GM21528 (cell line): ENCODE measurements at regions not wholly inside any gene's neighbourhood (a gene's known extent, or its start where the extent isn't known, plus 50 kb on each side); places are given as distances from the start of the nearest gene placed in this dataset.
"Not testable (repeated sequence)": the region's sequence is repeated elsewhere in the genome, so short reads cannot be mapped to it uniquely, and the experiment has no call there.

Source experiments
- ATAC-seq: cut with Tn5 transposase; IDR thresholded peaks from one replicate; pipeline ENCODE4 v1.9.1; 2021; ENCODE audit warnings: mild to moderate bottlenecking, moderate library complexity; ENCODE audit not compliant: unreplicated experiment, low FRiP score

GRCh38 chr6:134791243-134791843 lies 158.6 kb downstream of the ALDH8A1 start:
- not testable (repeated sequence) for ATAC-seq

DNA sequence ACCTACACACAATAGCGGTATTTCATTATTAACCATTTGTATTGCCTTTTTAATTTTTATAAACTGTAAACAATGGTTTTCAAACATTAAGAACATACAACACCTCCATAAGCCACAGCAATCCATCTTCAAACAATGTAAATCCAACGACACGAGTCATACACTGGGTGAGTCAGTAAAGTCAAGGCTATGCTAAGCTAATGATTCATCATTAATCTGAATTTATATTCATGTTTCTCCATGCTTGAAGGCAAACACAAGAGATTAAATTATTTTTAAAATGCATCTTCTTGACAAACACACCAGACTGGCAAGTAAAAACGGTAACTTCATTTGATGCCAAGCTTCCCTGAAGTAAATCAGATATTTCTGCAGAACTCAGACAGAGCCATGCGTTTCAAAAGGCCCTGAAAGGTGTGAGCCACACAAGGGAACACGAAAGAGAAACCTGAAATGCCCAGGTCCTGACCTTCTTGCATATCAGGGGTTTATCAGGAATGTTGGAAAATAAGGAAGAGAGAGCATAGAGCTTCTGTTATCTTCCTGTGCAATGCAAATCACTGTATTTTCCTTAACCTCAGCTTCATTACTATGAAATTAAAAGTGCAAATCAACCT lies 162.5 kb downstream of the ALDH8A1 start:
- ATAC-seq, result no peak

- no peak for ATAC-seq
Observed at GRCh38 chr6:134784336-134784735, 165.6 kb downstream of the ALDH8A1 start.

DNA sequence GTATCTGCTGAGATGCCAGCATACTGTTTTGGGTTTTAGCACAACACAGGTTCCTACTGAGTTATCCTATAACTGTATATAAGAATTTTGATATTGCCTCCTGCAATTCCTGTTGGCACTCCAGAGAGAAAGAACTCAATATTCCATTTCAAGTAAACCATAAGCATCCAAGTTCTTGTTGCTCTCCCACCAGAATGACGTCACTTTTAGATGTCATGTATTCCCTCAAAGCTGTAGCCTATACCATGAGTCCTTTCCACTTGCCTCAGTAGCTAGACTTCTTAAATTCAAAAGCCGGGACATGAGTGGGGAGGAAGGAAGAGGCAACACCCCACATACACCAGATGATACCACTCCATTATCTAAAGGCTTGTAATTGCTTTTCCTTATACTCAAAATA lies 171.5 kb downstream of the ALDH8A1 start:
- ATAC-seq, result no peak

DNA sequence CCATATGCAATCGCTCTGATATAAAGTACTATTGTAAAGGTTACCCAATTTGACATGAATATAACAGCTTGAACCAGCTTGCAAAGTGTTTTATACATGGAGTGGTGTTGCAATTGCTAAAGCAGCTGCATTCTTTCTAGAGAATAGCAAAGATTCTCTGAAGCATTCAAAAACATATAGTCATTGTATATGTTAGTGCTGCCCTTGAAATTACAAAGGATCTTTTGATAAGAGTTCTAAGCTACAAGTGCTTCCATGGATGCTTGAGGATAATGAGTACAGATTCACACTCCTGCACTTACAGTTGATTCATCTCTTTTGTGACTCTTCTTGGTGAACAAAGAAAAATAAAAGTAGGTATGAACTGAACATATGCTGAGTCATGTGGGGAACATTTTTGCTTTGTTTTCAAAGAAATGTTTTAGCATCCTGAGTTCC lies 175.7 kb downstream of the ALDH8A1 start:
- no peak for ATAC-seq

DNA sequence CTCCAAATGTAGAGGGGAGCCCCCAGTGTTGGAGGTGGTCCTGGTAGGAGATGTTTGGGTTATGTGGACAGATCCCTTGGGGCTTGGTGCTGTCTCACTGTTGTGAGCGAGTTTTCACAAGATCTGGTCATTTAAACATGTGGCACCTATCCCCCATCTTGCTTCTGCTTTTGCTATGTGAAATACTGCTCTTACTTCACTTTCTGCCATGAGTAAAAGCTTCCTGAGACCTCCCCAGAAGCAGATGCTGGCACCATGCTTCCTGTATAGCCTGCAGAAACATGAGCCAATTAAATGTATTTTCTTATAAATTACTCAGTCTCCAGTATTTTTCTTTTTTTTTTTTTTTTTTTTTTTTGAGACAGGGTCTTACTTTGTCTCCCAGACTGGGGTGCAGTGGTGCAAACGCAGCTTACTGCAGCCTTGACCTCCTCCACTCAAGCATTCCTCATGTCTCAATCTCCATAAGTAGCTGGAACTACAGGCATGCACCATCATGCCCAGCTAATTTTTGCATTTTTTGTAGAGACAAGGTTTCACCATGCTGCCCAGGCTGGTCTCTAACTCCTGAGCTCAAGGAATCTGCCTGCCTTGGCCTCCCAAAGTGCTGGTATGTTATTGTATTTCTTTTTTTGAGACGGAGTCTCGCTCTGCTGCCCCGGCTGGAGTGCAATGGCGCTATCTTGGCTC lies 177.1 kb downstream of the ALDH8A1 start:
- ATAC-seq, result no peak

DNA sequence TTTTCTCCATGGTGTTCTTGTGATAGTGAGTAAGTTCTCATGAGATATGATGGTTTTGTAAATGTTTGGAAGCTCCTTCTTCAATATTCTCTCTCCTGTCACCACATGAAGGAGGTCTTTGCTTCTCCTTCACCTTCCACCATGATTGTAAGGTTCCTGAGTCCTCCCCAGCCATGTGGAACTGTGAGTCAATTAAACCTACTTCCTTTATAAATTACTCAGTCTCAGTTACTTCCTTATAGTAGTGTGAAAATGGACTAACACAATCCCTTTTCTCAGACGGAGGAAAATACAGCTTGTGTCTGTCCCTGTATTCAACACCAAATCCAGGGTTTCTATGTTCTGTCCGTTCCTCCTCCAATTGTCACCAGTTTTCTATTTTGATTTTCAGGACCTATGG lies 181.0 kb downstream of the ALDH8A1 start:
- ATAC-seq, result no peak

- ATAC-seq, result no peak
Observed at GRCh38 chr6:134766497-134766896, 183.4 kb downstream of the ALDH8A1 start.

DNA sequence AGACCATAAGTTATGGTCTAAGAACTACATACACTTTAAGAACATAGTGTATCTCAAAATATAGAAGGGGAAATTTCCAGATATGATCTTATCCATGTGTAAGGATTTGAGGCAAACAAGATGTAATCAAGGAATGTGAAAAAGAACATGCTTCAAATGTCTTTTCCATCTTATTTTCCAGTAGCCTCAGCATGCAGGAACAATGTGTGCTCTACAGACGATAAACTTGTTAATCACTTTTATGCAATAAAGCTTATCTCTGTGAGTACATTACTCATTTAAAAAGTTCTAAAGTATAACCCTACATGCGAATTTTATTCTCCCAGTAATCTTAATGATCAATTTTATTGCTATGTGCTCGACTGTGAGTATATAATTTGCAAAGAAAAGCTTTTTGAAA lies 185.2 kb downstream of the ALDH8A1 start:
- ATAC-seq, result no peak

GRCh38 chr6:134763575-134763974 lies 186.3 kb downstream of the ALDH8A1 start:
- ATAC-seq, result not testable (repeated sequence)

DNA sequence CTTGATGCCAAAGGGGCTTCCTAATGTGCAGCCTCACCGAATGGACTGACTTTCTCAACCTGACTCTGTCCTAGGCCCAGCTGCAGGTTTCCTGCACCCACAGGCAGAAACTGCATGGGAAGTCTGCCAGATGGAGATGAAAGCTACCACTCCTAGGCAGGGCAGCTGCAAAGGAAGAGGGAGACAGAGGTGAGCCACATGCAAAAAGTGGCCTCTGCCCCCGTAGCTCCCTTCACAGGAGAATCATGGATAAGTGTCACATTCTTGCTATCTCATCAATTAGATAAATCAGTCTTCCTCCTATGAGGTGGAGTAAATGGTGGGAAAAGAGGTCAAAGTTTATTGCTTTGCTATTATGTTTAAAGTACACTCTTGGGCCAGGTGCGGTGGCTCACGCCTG lies 191.3 kb downstream of the ALDH8A1 start:
- no peak for ATAC-seq

GRCh38 chr6:134757911-134758361 lies 192.0 kb downstream of the ALDH8A1 start:
- no peak for ATAC-seq

GRCh38 chr6:134756374-134757025 lies 193.4 kb downstream of the ALDH8A1 start:
- no peak for ATAC-seq

DNA sequence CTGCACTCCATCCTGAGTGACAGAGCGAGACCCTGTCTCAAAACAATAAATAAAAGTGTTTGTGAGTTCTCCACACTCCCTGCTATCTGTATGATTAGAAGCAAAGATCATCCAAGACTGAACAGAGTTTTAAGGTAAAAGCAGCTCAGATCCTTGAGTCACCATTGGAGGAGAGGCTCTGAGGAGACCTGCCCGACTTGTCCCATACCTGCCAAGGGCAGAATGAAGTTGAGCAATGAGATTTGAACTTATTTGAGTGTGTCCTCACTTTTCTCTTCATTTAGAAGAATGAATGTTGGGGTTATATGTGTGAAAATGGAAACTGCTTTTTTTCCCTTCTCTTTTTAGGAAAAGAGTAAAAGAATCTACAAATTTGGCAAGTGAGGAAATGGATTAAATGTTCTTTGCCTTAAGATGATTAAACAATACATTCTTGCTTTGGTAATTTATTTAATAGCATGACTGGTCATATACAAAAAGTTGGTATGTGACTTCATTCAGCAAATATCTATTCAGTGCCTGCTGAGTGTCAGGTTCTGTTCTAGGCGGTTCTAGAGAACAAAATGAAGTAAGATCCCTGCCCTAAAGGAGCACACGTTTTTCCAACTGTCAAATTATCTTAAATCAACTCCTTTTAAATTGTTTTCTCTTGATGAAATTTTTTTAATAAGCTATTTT lies 195.7 kb downstream of the ALDH8A1 start:
- no peak for ATAC-seq

DNA sequence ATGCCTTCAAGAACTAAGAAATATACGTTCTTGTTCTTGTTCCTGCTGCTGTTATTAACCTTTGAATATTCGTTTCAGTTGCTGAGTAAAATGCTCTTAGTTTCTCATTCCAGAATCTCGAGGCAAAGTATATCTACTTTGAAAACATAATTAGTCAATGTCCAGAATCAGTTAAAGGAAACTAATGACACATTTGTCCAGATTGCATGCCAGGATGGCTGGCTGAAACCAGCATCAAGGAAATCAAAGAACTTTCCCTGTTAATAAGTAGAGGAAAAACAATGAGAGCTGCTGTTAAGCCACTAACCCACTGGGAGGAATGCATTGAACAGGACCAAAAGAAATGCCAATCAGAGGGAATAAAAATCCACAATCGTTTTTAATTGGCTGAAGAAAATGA lies 196.9 kb downstream of the ALDH8A1 start:
- no peak for ATAC-seq

DNA sequence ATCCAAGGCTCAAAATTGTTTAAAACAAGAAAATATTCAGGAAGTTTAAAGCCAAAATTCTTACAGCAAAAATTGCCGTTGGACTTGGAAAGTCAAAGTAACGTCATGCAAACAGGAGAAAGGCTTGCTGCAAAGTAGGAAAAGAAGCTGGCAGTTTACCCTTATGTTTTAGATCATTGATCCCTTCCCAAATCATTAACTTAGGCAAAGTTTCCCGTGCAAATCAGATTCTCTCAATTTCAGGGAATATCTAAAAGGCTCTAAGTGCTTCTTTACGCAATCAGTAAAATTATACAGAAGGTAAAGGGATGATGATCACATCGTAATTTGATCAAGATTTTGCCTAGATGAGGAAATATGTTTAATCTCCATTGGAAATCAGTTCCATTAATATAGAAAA lies 197.5 kb downstream of the ALDH8A1 start:
- ATAC-seq, result no peak

DNA sequence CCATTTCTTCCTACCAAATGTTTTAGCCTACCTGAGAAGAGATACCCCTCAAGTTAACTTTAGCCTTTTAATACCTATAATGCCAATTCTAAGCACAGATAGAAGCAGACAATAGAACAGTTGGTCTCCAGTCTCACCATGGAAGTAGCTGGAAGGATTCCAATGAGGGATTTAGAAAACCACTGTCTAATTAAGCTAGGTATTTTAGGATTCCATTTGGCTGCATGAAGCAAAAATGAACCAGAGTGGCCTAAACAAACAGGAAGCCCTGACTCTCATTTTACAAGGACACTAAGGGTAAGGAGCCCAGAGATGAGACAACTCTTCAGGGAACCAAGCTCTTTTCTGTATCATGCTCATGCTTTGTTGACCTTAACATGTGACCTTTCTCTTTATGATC lies 199.2 kb downstream of the ALDH8A1 start:
- ATAC-seq, result no peak

DNA sequence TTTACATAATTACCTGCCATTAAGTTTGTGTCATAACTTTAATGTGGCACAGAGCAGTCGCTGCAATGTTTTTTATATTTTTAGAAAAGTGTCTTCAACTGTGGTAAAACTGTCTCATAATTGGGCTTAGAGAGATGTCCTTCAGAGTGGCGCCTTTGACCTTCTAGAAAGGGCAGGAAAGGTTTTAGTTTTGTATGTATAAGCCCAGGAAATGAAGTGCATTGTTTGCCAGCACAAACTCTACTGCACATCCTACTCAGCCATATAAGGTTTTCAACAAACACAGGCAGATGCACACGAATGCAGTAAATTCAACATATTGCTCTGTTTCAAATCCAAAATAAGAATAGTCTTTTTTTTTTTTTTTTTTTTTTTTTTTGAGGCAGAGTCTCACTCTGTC lies 201.4 kb downstream of the ALDH8A1 start:
- no peak for ATAC-seq

- not testable (repeated sequence) for ATAC-seq
Observed at GRCh38 chr6:134747197-134747596, 202.7 kb downstream of the ALDH8A1 start.

GRCh38 chr6:134746140-134746539 lies 203.8 kb downstream of the ALDH8A1 start:
- no peak for ATAC-seq

GRCh38 chr6:134745192-134745591 lies 204.7 kb downstream of the ALDH8A1 start:
- not testable (repeated sequence) for ATAC-seq
